ENCODE measurements at regions not wholly inside any gene's neighbourhood (a gene's known extent, or its start where the extent isn't known, plus 50 kb on each side); places are given as distances from the start of the nearest gene placed in this dataset.
"Not testable (repeated sequence)": the region's sequence is repeated elsewhere in the genome, so short reads cannot be mapped to it uniquely, and the experiment has no call there.

DNA sequence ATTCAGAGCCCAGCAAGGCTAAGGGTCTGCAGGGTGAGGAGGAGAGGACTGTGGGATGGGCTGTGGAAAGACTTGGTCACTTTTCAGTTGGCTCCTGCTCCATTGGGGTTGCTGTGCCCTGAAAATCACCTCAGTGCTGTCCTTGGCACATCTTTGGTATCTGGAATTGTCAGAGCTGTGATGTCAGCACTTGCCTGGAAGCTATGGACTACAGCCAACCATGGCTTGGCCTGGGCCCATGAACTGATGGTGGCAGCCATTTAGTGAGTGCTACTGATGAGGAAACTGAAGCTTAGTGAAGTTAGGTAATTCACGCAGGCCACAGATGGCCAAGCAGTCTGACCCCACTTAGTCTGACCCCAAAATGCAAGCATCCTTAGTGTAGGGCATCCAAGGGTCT, 121.8 kb upstream of the SERPINE2 start:
- DNase-seq (ENCODE audit: low read depth in 1 of 2, low spot score in 1 of 2), result peak in 1 of 2 experiments; percentile 20
- no peak for TF ChIP-seq JUND (IDR thresholded peaks at IDR 0.05; ENCODE audit: low read depth)
- in situ Hi-C loops (cut with HindIII; ENCODE audit: low pct_unique_long_range_greater_than_20kb, low sequenced_read_pairs), result no loop called here

DNA sequence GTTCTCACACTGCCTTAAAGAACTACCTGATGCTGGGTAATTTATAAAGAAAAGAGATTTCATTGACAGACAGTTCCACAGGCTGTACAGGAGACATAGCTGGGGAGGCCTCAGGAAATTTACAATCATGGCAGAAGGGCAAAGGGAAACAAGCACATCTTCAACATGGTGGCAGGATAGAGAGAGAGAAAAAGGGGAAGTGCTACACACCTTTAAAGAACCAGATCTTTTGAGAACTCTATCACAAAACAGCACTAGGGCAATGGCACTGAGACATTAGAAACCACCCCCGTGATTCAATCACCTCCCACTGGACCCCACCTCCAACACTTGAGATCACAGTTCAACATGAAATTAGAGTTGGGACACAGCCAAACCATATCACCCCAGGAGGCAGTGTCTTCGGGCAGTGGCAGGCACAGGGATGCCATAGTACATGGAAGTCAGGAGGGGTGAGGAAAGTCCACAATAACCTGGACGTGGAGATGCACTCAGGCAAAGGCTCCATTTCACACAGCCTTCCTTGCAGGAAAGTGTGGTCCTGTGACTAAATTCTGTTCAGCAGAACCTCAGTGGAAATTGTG, 120.4 kb upstream of the SERPINE2 start:
- in situ Hi-C loops (cut with HindIII; ENCODE audit: low pct_unique_long_range_greater_than_20kb, low sequenced_read_pairs), result no loop called here
- no peak for DNase-seq (ENCODE audit: low read depth in 1 of 2, low spot score in 1 of 2)
- TF ChIP-seq JUND (IDR thresholded peaks at IDR 0.05; ENCODE audit: low read depth), result no peak

DNA sequence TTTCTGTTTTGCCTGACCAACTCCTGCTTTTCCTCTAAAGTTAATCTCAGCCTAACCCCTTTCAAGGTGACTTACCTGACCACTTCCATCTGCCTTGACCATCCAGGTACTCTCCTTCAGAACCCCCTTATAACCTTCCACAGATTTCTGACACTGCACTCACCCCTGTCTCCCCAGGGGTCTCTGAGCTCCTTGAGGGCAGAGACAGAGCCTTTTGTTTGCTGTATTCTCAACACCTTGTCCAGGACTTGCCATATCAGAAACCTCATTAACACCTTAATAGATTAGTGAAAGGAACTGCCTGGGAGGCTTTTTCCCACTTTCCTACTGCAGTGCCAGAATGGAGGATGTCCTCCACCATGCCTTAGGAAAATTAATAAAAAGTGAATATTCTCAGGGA, 119.7 kb upstream of the SERPINE2 start:
- no peak for DNase-seq (ENCODE audit: low read depth in 1 of 2, low spot score in 1 of 2)
- no peak for TF ChIP-seq JUND (IDR thresholded peaks at IDR 0.05; ENCODE audit: low read depth)
- in situ Hi-C loops (cut with HindIII; ENCODE audit: low pct_unique_long_range_greater_than_20kb, low sequenced_read_pairs), result no loop called here

DNA sequence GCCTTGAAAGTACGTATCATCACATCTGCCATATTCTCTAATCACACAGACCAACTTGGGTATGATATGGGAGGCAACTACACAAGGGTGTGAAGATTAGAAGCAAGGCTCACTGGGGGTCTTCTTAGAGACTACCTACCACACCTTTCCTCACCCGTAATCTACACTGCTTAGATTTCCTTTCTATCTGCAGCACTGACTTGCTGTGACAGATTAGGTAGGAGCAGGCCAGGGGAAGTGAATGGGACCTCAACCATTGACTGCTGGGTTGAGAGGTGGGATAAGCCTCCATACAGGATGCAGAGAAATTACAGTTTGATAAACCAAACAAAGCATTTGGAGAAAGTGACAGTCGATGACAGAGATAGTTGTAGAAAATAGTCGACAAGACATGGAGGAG, 119.0 kb upstream of the SERPINE2 start:
- TF ChIP-seq JUND (IDR thresholded peaks at IDR 0.05; ENCODE audit: low read depth), result no peak
- no peak for DNase-seq (ENCODE audit: low read depth in 1 of 2, low spot score in 1 of 2)
- in situ Hi-C loops (cut with HindIII; ENCODE audit: low pct_unique_long_range_greater_than_20kb, low sequenced_read_pairs), result no loop called here

DNA sequence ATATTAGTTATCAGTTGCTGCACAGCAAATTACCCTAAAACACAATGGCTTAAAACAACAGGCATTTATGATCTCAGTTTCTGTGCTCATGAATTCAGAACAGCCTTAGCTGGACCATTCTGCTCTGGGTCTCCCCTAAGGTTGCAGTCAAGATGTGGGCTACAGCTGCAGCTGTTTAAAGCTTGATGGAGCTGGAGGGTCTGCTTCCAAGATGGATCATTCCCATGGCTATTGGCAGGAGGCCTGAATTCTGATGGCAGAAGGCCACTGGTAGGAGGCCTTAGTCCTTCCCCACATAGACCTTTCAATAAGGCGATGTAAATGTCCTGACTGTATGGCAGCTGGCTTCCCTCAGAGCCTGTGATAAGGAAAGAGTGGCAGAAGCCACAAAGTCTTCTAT, 118.6 kb upstream of the SERPINE2 start:
- in situ Hi-C loops (cut with HindIII; ENCODE audit: low pct_unique_long_range_greater_than_20kb, low sequenced_read_pairs), result no loop called here
- no peak for TF ChIP-seq JUND (IDR thresholded peaks at IDR 0.05; ENCODE audit: low read depth)
- no peak for DNase-seq (ENCODE audit: low read depth in 1 of 2, low spot score in 1 of 2)

DNA sequence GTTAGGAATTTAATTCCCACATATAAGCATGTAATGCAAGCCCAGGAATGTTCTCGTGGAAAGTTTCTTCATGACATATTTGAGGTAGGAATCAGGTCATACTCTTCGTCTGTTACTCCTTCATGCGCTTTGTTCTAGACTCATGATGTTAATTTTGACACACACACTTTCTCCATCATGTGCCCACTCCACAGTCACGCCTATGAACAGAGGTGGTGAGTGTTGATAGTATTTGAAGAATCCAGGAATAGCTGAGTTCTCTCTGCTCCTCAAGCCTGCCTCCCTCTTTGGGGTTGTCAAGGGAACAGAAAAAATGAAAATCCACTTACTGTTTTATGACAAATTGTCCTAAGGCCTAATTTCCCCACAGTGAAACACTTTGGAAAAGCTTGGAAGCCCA, 117.3 kb upstream of the SERPINE2 start:
- in situ Hi-C loops (cut with HindIII; ENCODE audit: low pct_unique_long_range_greater_than_20kb, low sequenced_read_pairs), result no loop called here
- TF ChIP-seq JUND (IDR thresholded peaks at IDR 0.05; ENCODE audit: low read depth), result no peak

DNA sequence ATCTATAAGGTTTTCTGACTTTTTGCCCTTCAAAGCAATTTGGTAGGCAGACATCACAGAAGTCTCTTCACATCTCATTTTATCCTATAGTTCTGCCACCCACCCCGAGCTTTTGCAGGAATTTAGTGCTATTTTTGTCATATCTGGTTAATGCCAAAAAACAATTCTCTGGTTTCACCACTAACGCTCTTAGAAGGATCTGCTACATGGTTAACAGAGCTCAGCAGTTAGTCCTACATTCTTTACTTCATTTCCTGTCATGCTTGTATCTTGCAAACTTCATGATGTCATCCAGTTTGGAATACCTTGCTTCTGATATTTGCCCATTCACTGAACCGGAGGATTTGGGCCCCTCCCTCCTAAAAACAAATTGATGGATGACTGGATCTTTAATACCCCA, 116.8 kb upstream of the SERPINE2 start:
- in situ Hi-C loops (cut with HindIII; ENCODE audit: low pct_unique_long_range_greater_than_20kb, low sequenced_read_pairs), result no loop called here
- TF ChIP-seq JUND (IDR thresholded peaks at IDR 0.05; ENCODE audit: low read depth), result no peak
- DNase-seq (ENCODE audit: low read depth in 1 of 2, low spot score in 1 of 2), result no peak

More for the DNA sequence above, 117.3 kb upstream of the SERPINE2 start:
- no peak for DNase-seq (ENCODE audit: low read depth in 1 of 2, low spot score in 1 of 2)

DNA sequence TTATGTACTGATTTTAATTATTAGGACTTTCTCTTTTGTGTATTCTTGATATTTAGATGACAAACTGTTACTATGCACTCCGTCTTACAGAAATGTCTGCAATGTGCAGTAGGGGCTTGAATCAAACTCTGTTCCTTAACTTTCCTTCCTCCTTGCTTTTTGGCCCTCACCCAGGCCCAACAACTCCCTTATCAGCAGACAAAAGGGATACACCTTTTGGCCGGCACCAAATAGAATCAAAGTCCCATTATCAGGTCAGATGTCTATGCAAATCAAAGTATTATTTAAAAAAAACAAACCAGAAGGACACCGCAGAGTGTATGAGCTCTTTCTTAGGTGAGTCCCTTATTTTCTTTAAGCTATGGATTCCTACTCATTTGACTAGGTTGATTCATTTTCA, 116.3 kb upstream of the SERPINE2 start:
- TF ChIP-seq JUND (IDR thresholded peaks at IDR 0.05; ENCODE audit: low read depth), result no peak
- in situ Hi-C loops (cut with HindIII; ENCODE audit: low pct_unique_long_range_greater_than_20kb, low sequenced_read_pairs), result no loop called here
- no peak for DNase-seq (ENCODE audit: low read depth in 1 of 2, low spot score in 1 of 2)

DNA sequence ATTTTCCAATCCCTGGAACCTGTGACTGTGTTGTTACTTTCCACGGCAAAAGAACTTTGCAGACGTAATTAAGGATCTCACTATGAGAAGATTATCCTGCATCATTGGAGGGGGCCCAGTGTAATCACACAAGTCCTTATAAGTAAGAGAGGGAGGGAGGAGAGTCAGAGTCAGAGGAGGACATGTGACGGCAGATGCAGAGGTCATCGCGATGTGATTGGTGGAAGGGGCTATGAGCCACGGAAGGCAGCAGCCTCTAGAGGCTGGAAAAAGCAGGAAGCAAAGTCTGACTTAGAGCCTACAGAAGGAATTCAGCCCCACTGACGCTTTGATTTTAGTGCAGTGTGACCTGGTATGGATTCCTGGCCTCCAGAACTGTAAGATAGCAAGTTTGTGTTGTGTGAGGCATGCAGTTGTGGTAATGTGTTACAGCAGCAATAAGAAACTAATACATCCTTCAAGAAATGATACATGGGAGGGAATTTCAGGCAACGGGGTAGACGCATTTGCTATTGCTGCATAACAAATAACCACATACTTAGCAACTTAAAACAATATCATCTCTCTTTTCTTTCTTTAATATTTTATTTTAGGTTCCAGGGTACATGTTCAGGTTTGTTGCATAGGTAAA, 112.7 kb upstream of the SERPINE2 start:
- in situ Hi-C loops (cut with HindIII; ENCODE audit: low pct_unique_long_range_greater_than_20kb, low sequenced_read_pairs), result no loop called here
- no peak for DNase-seq (ENCODE audit: low read depth in 1 of 2, low spot score in 1 of 2)
- TF ChIP-seq JUND (IDR thresholded peaks at IDR 0.05; ENCODE audit: low read depth), result no peak

DNA sequence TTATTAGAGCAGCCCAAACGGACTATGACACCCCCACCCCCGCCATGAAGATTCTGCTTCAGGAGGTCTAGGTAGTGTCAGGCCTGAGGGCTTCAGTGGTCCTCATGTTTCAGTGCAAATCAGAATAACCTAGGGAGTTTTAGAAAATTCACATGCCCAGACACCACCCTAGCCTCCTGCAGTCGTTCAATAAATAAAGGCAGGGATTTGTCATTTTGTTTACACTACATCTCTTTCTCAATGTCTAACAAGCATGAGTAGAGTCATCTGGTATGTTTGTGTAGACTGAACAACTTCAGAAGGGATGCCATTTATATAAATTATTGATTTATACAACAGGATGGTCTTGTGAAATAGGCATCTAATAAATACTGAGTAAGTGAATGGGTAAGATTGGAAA, 112.1 kb upstream of the SERPINE2 start:
- no peak for TF ChIP-seq JUND (IDR thresholded peaks at IDR 0.05; ENCODE audit: low read depth)
- in situ Hi-C loops (cut with HindIII; ENCODE audit: low pct_unique_long_range_greater_than_20kb, low sequenced_read_pairs), result no loop called here
- no peak for DNase-seq (ENCODE audit: low read depth in 1 of 2, low spot score in 1 of 2)

DNA sequence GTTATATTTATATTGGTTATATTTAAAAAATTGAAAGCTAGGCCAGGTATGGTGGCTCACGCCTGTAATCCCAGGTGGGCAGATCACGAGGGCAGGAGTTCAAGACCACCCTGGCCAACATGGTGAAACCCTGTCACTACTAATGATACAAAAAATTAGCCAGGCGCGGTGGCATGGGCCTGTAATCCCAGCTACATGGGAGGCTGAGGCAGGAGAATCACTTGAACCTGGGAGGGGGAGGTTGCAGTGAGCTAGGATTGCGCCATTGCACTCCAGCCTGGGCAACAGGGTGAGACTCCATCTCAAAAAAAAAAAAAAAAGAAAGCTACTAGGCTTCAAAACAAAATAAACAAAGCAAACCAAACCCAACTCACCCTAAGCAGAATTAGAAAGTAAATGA, 109.0 kb upstream of the SERPINE2 start:
- in situ Hi-C loops (cut with HindIII; ENCODE audit: low pct_unique_long_range_greater_than_20kb, low sequenced_read_pairs); DNase-seq (ENCODE audit: low read depth in 1 of 2, low spot score in 1 of 2): not testable (repeated sequence)

DNA sequence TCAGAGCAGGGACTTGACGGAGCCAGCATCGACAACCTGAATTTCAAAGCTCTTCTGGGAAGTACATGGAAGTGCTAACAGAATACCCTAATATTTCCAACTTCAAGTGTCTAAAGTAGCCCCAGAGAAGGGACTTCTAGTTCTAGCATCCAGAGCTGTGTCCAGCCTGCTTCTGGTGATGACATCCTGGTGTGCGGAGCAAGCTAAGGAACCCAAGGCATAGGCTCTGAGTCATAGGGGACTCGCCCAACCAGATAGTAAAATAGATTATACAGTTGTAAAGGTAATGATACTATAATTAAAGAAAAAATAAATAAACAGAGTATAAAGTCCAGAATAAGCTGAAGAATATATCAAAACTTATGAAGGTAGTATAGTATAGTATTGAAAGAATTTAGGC, 108.1 kb upstream of the SERPINE2 start:
- TF ChIP-seq JUND (IDR thresholded peaks at IDR 0.05; ENCODE audit: low read depth), result no peak
- DNase-seq (ENCODE audit: low read depth in 1 of 2, low spot score in 1 of 2), result no peak
- in situ Hi-C loops (cut with HindIII; ENCODE audit: low pct_unique_long_range_greater_than_20kb, low sequenced_read_pairs), result no loop called here

DNA sequence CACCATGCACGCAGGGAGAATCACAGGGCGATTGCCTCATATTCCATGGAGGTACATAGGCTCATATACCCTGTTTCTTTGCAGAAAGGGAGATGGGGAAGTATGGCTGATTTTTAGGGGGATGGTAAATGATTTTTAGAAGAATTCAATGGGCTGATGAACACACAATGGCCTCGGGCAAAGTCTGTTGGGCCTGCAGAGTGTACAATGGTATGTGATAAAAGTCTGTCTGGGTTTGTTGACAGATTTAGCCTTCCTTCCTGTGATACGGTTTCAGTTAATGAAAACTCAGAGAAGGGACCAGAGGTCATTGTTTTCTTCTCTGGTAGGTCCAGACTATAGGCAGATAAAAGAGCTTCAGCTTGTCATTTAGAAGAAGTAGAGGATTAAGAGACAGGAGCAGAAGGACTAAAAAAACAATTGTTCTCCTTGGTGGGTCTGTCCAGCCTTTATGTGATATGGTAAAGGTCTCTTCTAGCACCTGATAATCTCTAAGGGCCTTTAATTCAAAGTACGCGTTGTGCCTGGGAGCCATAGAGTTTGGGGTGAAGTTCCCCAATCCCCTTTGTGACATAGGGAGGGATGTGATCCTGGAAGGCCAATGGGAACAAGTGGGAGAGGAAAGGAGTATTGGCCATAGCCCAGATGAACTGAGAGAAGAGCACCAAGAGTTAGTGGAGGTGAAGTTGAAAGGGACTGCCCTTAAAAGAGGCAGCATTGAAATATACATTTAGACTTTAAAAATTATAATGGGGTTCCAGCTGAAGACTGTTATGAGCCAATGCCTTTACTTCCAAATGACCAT, 107.5 kb upstream of the SERPINE2 start:
- DNase-seq (ENCODE audit: low read depth in 1 of 2, low spot score in 1 of 2), result no peak
- no peak for TF ChIP-seq JUND (IDR thresholded peaks at IDR 0.05; ENCODE audit: low read depth)
- in situ Hi-C loops (cut with HindIII; ENCODE audit: low pct_unique_long_range_greater_than_20kb, low sequenced_read_pairs), result no loop called here

Measured in T47D (cell line).